Hepatocyte (in vitro differentiated cells): ENCODE measurements at regions not wholly inside any gene's neighbourhood (a gene's known extent, or its start where the extent isn't known, plus 50 kb on each side); places are given as distances from the start of the nearest gene placed in this dataset.

ENCODE experiments used
- EZH2phosphoT487 ChIP-seq: fragments of 200-600 bp; sonication (generic); IDR thresholded peaks from one replicate; pipeline ENCODE4 v1.6.1; 2018; ENCODE audit warnings: antibody characterized with exemption, mild to moderate bottlenecking, low read depth, moderate library complexity; ENCODE audit not compliant: unreplicated experiment, severe bottlenecking
- TF ChIP-seq, protein P1 (sequence below): fragments of 200-600 bp; sonication (generic); IDR thresholded peaks from 2 replicates; pipeline ENCODE4 v1.5.1; 2016; ENCODE audit warnings: antibody characterized with exemption, mild to moderate bottlenecking; ENCODE audit not compliant: poor library complexity

DNA sequence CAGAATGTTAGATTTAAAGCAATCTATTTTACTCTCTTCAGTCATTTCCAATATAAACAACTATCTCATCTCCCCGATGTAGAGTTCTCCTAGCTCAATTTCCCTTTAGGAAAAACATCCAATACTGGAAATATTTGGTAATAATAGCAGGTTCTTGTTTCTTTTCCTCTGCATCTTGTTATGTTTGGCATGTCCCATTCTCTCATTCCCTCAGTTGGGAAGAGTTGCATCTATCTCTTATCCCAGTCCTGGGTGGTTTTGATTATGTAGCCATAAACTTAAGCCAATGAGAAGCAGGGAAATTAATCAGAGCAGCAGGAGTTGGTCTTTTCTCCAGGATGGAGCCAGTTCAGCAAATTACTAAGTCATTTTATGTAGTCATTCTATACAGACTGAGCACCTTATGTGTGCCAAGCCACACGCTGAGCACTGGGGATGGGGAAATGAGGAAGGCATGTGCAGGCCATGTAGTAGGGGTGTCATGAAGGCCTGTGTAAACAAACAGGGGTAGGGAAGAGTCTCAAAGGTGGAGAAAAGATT lies 418.2 kb upstream of the NFIA start:
- TF ChIP-seq EZH2phosphoT487 = no peak
- TF ChIP-seq, protein P1, sequence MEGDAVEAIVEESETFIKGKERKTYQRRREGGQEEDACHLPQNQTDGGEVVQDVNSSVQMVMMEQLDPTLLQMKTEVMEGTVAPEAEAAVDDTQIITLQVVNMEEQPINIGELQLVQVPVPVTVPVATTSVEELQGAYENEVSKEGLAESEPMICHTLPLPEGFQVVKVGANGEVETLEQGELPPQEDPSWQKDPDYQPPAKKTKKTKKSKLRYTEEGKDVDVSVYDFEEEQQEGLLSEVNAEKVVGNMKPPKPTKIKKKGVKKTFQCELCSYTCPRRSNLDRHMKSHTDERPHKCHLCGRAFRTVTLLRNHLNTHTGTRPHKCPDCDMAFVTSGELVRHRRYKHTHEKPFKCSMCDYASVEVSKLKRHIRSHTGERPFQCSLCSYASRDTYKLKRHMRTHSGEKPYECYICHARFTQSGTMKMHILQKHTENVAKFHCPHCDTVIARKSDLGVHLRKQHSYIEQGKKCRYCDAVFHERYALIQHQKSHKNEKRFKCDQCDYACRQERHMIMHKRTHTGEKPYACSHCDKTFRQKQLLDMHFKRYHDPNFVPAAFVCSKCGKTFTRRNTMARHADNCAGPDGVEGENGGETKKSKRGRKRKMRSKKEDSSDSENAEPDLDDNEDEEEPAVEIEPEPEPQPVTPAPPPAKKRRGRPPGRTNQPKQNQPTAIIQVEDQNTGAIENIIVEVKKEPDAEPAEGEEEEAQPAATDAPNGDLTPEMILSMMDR = no peak
